GM11168 (cell line): ENCODE measurements at regions not wholly inside any gene's neighbourhood (a gene's known extent, or its start where the extent isn't known, plus 50 kb on each side); places are given as distances from the start of the nearest gene placed in this dataset.
"Not testable (repeated sequence)": the region's sequence is repeated elsewhere in the genome, so short reads cannot be mapped to it uniquely, and the experiment has no call there.

Source experiments
- in situ Hi-C: fragments of 300-500 bp; cut with MboI; formaldehyde crosslinking; loops from one replicate; pipeline ENCODE4 v1.12.0; 2022; ENCODE audit warnings: low sequenced_read_pairs; ENCODE audit not compliant: unreplicated experiment

DNA sequence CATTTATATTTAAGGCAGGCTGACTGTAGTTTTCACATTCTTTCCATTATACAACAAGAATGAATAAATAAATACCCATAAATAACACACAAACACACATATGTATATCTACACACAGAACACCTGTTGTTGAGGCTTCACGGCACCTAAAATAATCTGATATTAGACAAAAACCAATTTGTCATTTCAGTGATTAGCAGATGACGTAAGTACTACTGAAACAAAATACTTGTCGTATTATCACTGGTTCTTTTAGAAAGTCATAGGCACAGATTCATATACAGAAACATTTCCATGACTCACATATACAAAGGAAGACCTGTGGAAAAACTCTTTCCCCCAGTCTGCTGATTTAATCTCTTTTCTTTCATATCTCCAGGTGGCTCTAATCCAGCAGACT lies 1113.4 kb upstream of the FANCL start:
- in situ Hi-C loops, result no loop called here

DNA sequence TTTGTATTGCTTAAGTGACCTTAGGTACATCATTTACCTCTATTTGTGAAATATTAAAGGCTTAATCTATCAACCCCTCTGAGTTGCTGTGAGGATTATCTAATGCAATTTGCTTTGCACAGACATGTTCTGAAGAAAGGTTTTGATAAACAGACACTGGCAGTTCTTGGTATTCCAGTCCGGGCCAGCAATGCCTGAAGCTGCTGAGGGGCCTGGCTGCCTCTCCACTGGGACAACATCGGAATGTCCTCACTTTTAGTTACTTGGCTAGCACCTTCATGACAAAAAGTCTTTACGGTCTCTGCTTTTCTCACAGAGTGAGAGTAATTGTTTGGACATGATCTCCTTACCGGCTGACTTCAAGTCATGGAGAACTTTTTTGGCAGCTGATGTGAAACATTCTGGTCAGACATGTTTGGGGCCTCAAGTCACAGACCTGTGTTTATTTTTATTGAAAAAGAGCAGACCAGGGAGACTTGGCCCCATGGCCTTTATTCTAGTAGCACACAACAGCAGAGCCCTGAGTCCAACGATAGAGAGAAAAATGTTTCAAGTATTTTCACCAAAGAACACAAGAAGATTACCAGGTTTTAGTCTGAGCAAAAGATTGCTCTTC lies 1112.3 kb upstream of the FANCL start:
- in situ Hi-C loops, result no loop called here

DNA sequence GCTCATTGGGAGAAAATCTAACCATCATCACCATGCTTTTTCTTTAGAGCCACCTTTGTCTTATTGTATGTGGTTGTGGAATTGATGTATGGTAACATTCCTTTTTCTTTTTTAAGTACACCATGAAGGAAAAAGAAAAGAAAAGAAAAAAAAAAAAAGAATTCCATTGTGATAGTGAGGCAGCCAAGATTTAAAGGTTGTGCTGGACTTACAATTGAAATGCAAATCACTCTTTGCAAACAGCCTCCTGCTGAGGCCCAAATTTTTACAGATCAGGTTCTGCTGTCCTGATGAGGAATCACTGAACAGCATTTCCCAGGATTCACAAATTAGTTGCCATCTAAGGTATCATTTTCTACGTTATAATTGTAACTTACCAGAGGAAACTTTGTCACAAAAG lies 1101.0 kb upstream of the FANCL start:
- in situ Hi-C loops, result no loop called here

DNA sequence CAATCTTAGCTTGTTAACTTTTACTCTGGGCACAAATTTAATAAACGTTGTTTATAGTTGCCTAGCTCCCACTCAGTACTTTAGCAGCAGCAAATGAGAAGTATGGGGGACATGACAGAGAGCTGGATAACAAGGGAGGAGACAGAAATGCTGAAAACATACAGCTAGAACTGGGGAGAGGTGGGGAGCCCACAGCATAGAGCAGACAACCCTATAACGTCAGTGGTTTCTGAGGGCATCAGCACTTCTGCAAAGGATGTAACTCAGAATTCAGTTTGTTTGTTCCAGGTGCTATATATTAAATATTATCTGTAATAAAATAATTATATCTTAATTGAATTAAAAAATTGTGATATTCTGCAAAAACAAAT lies 1098.7 kb upstream of the FANCL start:
- in situ Hi-C loops, result no loop called here

DNA sequence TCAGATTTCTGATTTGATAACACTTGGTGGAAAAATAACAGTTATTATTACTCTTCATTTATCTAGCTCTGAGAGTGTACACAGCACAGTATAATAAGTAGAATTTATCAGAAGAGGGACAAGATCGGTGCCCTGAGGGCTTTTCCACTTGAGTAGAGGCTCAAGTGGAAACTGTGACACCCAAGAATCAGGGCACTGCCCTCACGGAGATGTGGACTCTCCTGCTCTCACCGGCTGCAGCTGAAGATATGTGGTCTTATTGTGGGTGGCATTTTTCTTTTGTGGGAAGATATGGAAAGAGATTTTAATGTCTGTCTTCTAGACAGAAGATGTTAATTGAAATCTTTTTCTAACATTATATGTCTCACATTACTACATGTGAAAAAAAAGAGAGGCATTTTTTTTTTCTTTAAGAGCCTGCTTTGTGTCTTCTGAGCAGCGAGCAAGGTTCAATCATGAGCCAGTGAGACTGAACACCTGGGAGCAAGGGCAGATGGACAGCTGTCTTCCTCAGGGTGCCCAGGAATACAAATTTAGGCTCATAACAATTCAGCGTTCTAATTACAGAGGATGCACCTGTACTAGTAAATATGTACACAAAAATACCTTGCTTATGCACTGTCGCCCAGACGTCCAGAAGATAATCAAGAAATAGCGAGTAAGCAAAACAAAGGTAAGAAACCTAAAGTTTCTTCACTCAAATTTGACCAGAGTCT lies 1098.2 kb upstream of the FANCL start:
- in situ Hi-C loops, result no loop called here

DNA sequence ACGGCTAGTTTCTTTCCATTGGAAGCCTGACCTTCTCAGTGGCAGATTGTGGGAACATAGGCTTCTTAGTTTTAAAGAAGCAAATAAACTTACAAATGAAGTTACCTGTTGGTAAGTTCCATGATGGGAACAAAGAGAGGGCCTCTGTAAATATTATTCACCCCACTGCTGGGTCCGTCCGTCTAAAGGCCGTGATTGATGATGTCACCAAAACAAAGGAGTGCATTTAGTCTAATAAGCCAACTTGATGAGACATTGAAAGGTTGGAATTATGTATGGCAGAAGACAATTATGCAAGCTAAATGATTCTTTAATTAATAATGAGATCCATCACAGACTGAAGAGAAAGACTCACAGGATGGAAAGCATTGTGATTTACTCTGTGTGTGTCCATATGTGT lies 1091.9 kb upstream of the FANCL start:
- in situ Hi-C loops, result no loop called here

DNA sequence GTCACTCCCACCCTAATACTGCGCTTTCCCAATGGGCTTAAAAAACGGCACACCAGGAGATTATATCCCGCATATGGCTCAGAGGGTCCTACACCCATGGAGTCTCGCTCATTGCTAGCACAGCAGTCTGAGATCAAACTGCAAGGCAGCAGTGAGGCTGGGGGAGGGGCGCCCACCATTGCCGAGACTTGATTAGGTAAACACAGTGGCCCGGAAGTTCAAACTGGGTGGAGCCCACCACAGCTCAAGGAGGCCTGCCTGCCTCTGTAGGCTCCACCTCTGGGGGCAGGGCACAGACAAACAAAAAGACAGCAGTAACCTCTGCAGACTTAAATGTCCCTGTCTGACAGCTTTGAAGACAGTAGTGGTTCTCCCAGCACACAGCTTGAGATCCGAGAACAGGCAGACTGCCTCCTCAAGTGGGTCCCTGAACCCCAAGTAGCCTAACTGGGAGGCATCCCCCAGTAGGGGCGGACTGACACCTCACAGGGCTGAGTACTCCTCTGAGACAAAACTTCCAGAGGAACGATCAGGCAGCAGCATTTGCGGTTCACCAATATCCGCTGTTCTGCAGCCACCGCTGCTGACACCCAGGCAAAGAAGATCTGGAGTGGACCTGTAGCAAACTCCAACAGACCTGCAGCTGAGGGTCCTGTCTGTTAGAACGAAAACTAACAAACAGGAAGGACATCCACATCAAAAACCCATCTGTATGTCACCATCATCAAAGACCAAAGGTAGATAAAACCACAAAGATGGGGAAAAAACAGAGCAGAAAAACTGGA lies 1085.6 kb upstream of the FANCL start:
- in situ Hi-C loops, result not testable (repeated sequence)

DNA sequence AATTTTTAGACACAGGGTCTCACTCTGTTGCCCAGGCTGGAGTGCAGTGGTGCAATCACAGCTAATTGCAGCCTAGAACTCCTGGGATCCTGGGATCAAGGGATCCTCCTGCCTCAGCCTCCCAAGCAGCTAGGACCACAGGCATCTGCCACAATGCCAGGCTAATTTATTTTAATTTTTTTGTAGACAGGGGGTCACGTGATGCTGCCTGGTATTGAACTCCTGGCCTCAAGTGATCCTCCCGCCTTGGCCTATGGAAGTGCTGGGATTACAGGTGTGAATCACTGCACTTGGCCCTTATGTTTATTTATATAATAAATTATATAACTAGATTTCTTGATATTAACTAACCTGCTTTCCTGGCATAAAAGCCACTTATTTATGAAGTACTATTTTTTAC lies 1081.7 kb upstream of the FANCL start:
- in situ Hi-C loops, result no loop called here

DNA sequence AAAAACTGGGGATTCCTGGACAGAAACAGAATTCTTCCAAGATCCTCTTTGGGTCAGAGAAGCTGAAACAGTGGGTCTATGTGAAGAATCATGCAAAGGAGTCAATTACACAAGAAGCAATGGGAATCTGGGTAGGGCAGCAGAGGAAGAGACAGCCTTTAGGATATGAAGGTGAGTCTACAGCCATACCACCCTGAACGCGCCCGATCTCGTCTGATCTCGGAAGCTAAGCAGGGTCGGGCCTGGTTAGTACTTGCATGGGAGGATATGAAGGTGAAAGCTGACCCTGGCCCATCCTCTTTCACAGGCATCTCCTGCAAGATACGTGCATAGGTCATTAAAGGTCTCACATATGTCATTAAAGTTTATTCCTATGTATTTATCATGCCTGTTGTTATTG lies 1080.9 kb upstream of the FANCL start:
- in situ Hi-C loops, result no loop called here

DNA sequence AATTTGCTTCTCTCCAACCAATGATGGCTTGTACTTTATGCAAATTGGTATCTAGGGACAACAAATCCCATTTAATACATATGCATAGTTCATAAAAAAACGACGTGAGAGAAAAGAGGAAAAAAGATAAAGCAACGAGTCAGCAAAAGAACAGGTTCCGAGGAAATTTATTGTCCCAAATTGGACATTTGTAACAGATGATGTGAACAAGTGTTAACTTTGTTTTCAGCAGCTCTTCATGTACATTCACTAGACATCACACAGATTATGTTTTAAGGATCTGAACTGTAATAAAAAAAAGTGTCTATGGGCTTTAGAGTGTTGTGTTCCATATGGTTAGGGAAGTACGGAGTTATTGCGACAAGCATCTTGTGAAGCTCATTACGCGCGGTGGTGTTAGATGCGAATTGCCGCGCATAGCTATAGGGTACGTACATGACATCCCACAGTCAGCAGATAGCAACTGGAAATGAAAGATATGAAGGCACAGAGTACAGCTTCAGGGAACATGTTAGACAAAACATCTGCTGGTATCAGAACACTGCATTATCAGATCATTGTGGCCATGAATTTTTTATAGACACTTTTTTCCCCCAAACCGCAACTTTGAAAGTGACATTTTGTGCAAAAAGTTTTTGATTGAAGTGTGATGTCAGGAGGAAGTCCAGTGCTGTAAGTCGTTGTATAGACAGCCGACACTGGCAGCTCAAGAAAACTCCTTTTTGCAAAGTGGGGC lies 1073.1 kb upstream of the FANCL start:
- in situ Hi-C loops, result no loop called here

DNA sequence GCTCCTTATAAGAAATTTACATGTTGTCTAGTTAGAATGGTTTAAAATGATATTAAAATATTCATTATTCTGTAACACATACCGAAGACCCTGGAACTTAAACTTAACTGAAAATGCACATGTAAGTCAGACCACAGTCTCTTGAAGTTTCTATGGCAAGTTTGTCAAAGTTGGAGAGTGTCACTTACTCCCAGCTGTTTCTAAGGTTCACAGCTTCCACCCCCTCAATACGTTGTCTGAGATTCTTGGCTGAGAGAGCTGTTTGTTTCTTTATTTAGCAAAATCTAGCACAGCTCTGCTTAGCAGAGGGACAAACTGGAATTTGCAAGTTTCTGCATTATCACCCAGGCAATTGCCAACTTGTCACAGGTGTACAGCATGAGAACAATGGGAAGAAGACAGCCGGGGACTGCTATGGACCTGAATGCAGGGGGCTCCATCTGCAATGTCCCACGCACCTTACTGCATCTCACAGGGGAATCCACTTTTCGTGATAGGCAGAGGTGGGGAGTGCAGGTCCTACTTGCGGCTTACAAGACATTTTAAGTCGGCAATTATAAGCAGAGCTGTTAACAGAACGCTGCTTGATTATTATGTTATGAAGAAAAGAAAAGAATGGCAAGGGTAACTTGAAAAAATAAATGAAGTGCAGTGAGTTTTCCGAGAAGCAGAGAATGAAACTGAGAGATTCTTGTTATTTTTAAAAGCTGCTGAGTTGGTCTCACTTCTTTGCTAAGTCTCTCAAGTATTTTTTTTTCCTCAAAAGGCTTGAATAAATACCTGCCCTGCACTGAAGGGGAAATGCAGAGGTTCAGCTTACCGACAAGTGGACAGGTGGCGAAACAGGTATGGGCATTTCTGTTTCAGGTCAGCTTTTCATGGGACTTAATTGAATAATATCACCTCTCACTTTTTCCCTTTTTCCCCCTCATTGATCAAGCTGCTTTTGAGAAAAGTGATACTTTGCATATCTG lies 1072.1 kb upstream of the FANCL start:
- in situ Hi-C loops, result no loop called here

DNA sequence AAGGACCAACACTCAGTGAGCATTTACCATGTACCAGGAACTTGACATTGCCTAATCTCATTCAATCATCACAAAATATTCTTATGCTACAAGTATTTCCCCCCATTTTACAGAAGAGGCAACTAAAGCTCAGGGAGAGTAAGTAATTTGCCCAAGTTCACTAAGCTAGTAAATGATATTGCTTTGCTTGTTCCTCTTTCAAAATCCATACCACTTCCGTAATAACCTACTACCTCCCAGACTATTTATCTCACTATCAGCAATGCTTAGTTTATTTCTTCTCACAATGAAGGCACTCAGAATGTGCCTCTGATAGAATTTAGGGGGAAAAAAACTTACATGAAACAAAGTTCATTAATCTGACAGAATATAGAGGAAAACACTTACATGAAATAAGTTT lies 1070.9 kb upstream of the FANCL start:
- in situ Hi-C loops, result no loop called here

DNA sequence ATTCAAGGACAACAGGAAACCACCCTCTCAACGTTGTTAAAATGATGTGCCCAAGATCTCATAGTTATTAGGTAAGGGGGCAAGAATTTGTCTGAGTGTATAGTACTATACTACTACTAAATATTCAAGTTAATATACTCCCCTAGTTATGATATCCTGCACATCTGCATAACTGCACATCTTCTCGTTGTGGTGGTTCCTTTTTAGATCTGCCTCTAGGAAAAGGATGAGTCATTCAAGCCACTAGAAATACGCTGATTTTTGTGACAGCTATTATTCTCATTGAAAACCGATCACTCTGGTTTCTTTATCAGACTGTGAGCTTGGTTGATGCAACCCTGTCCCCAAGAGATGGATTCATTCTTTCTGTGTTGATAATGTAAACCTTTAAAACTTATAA lies 1067.0 kb upstream of the FANCL start:
- in situ Hi-C loops, result loop anchor here (10.0 kb wide), 1 partner anchor 1257 kb away; no protein-coding TSS in a partner anchor

DNA sequence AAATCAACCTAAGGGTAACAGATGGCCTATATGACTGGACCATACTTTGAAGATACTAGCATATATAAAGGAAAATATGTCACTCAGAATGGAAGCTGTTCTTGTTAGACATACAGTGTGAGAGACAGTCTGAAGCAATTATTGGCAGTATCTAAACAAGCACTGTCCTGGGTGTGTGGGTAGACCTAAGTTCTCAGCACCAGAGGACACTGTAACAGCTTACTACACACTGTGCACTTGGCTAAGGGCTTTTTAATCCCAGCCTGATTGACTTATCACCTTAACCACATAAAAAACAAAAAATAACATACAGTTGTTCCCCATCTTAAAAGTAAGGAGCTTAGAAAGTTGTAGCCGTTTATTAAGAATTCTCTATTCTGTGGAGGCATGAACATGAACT lies 1066.1 kb upstream of the FANCL start:
- in situ Hi-C loops, result loop anchor here (10.0 kb wide), 1 partner anchor 1258 kb away; no protein-coding TSS in a partner anchor

DNA sequence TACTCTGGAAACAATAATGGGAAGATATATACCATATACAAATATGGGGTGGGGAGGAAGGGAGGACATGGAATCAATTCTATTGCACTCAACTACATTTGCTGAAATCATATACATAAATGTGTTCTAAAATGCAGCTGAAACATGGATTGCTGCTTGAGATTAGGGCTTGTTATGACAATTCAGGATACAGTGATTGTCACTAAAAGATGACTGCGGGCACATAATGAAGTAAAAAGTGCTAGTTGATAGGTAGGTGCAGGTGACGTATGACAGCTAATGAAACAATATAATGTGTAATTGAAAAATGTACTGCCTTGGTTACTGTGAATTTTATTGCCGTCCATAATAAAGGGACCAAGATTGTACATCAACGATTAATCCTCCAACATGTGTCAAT lies 1062.1 kb upstream of the FANCL start:
- in situ Hi-C loops, result loop anchor here (10.0 kb wide), 1 partner anchor 1262 kb away; no protein-coding TSS in a partner anchor

DNA sequence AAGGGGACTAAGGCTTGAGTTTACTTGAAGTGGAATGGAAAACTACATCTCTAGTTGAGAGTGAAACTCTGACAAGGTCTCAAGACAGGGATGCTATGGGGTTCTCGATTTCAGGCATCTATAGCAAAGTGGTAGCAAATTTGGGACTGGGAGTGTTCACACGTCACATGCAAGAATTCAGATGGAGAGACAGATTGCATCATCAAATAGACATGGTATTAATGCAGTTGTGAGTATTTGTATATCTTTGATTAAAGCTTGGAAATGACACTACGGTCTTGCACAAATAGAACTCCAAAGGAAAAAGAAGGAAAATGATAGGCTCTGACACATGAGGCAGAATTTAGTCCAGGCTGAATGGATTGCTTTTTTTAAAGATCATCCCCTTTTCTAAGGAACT lies 1061.6 kb upstream of the FANCL start:
- in situ Hi-C loops, result loop anchor here (10.0 kb wide), 1 partner anchor 1262 kb away; no protein-coding TSS in a partner anchor

DNA sequence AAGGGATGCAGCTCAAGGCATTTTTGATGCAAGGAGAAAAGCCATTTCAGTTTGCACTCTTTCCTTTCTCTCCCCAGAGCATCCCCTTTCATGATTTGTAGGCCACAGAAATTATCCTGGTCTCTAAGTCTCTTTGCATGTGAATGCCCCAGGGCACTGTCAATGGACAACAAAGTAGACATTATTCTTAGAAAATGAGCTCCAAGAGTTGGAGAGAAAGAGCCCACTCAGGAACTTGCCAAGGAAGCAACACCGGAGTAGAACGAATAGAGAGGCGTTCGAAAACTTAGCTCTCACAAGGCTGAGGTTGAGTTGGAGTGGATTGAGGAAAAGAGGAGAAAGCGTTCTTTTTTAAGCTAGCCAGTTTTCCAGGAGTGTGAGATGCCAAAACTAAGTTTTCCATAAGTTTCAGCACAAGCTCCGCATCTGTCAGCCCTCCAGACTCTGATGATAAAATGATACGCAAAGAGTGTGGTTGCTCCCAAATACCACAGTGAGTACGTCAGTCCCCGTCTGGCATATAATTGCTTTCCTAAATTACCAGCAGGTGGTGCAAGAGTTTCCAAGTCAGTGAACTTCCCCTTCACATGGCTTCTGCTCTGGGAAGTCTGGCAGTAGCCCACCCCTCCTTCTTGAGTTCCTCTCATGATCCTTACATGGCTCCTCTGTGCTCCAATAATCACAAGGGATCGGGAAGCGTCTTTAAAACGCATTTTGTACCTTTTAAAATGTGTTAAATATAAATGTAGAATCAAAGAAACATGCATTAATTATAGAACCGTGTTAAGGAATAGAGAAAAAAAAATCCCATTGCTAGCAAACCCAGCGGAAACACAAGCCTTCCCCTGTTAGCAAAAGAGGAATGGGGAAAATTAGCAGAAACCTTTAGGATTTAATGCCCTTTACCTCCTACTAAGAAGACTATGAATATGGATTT lies 1060.6 kb upstream of the FANCL start:
- in situ Hi-C loops, result loop anchor here (10.0 kb wide), 1 partner anchor 1263 kb away; no protein-coding TSS in a partner anchor

DNA sequence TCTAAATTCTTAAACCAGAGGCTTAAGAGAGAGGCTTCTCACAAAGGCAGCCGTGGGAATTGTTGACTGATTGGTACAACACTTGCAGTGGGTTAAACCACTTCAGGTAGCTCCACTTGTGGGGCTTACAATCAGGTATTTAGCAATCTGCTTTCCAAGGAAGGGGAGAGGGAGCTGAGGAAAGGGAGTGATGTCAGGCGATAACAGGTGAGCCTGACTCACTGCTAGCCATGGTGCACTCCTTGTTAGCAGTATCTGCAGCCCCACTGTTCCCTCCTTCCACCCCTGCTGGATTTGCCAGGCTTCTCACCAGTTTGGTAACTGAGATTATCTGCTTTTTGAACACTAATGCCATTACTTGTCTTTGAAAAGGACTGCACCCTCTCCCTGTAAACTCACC lies 1056.7 kb upstream of the FANCL start:
- in situ Hi-C loops, result no loop called here
